GM12864 (cell line): ENCODE measurements at regions not wholly inside any gene's neighbourhood (a gene's known extent, or its start where the extent isn't known, plus 50 kb on each side); places are given as distances from the start of the nearest gene placed in this dataset.

Source experiments
- DNase-seq: peaks from one replicate; pipeline ENCODE4 v3.0.0-alpha.2; 2011; ENCODE audit warnings: low read depth
- H3K4me3 ChIP-seq: 2 replicates; pipeline ENCODE4 v1.5.1; 2011; ENCODE audit warnings: mild to moderate bottlenecking, low read depth, low read length, control low read depth
- CTCF ChIP-seq: IDR thresholded peaks from 2 replicates; pipeline ENCODE4 v1.5.1; 2011; ENCODE audit warnings: low read depth, mild to moderate bottlenecking, moderate library complexity, low read length, control low read depth, inconsistent platforms; ENCODE audit errors: missing control alignments

GRCh38 chr22:44557064-44557748 is 59.2 kb upstream of the RTL6 start:
- no peak for DNase-seq
- H3K4me3 ChIP-seq = no peak overlapping the region
- no peak for TF ChIP-seq CTCF

- H3K4me3 ChIP-seq = no peak overlapping the region
- TF ChIP-seq CTCF = no peak
- DNase-seq = no peak
Observed at GRCh38 chr22:44555597-44555996, 57.6 kb upstream of the RTL6 start.

GRCh38 chr22:44555046-44555445 is 57.0 kb upstream of the RTL6 start:
- DNase-seq = no peak
- H3K4me3 ChIP-seq = no peak overlapping the region
- no peak for TF ChIP-seq CTCF

- no peak overlapping the region for H3K4me3 ChIP-seq
- no peak for DNase-seq
- TF ChIP-seq CTCF = no peak
Observed at GRCh38 chr22:44554411-44554810, 56.4 kb upstream of the RTL6 start.

- TF ChIP-seq CTCF = no peak
- peak; percentile 12 for DNase-seq
- H3K4me3 ChIP-seq = no peak overlapping the region
Observed at GRCh38 chr22:44550711-44551491, 52.9 kb upstream of the RTL6 start.

GRCh38 chr22:44549701-44550100 is 51.7 kb upstream of the RTL6 start:
- no peak for TF ChIP-seq CTCF
- no peak for DNase-seq
- no peak overlapping the region for H3K4me3 ChIP-seq
